ENCODE measurements at regions not wholly inside any gene's neighbourhood (a gene's known extent, or its start where the extent isn't known, plus 50 kb on each side); places are given as distances from the start of the nearest gene placed in this dataset.

DNA sequence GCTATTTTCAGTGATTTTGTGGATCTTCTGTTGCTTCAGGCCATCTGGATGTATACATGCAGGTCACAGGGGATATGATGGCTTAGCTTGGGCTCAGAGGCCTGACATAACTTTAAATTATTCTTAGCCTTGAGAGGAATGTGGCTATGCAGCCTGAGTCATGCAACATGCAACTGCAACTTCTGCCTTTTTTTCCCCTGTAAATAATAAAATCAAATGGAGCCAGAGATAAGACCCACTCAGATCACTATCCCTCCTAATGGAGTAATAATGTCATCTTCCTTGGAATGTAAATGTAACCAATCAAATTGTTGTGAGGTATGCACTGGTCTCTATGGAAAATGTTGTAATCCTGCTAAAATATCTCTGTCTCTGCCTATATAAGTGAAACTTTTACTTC, 54.9 kb downstream of the MAGEB17 start:
- no peak for DNase-seq

DNA sequence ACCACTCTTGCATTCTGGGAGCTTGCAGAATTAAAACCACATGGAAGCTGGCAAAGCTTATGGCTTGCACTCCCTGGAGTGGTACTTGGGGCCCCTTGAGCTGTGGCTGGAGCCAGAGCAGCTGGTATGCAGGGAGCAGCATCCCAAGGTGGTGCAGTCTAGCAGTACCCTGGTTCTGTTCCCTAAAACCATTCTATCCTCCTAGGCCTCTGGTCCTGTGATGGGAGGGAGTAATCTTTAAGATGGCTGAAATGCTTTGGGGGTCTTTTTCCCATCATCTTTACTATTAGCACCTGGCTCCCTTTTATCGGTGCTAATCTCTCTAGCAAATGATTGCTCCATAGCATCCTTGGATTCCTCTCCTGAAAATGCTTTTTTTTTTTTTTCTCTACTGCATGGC, 56.1 kb downstream of the MAGEB17 start:
- no peak for DNase-seq

DNA sequence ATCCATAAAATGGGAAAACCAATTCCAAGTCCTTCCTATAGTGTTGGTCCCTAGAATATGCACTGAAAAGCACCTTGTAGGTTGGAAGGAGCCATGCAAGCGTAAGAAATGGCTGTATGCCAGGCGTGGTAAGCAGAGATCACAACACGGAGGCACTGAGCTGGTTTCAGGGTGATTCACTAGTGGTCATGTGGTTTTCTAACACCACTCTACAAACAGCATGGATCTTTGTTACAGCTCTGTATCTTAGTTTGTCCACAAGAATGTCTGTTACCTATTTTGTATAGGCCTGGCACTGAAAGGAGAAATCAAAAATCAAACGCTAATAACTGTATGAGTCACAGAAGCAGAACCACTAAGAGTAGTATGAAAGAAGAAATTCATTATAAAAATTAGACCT, 71.9 kb downstream of the MAGEB17 start:
- no peak for DNase-seq

DNA sequence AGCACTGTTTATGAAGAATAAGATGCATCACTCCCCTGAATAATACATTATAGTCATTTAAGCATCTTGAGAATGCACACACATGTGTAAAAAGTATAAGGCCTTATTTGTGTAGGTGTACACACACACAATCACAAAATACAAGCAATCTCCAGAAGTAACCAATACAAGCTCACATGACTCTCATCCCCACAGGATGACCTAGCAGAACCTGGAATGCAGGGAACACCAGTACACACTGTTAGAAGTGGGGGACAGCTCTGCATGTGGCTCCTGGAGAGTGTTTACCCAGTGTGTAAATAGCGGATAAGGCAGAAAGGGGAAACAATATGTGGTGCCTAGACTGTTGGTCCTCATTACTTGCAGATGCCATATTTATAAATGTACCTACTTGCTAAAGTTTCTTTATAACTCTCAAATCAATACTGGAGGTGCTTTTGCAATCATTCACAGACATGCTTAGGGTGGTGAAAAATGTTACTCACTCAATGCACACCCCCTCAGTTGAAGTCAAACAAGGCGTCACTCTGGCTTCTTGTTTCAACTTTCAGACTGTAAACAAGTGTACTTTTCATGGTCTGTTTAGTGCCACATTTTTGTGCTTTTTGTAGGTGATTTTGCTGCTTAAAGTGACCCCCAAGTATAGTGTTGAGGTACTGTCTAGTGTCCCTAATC, 73.1 kb downstream of the MAGEB17 start:
- no peak for DNase-seq

GRCh38 chrX:16240968-16241367, 73.7 kb downstream of the MAGEB17 start:
- DNase-seq: no peak

- DNase-seq: no peak
Measured at GRCh38 chrX:16250296-16250695, 83.0 kb downstream of the MAGEB17 start.

GRCh38 chrX:16251782-16252181, 84.5 kb downstream of the MAGEB17 start:
- DNase-seq: no peak

DNA sequence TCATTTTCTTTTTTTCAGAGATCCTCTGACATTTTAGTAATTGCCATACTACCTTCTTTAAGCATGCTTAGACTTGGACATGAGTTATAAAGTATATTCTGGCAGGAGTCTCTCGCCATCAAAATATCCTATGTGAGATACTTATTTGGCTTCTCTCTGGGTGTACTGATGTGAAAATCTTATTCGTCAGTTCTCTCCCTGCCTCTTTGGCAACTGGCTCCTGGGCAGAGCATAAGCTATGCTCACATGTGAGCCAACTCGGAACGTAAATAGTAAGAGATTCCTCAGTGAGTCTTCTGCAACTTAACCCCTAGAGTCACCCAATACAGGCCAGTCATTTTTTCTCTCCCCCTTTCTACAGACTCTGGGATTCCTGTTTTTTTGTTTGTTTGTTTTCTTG, 91.6 kb downstream of the MAGEB17 start:
- DNase-seq: no peak

DNA sequence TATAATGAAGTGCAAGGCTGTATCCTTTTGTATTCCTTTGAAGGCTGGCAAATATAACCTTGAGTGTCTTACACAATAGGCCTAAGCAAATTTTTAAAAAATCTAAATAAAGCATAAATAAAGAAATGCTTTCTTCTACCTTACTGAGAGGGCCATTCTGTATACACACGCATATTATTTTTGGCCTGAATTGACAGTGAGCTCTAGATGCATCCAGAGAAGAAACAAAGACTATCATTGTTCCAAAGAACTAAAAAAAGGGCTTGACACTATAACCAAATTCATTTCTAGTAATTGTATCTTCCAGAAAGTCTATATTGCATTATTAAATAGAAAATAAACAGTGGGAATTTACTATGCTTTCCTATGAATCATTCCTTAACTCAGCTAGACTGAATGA, 100.2 kb downstream of the MAGEB17 start:
- no peak for DNase-seq

GRCh38 chrX:16268206-16268605, 100.9 kb downstream of the MAGEB17 start:
- no peak for DNase-seq

DNA sequence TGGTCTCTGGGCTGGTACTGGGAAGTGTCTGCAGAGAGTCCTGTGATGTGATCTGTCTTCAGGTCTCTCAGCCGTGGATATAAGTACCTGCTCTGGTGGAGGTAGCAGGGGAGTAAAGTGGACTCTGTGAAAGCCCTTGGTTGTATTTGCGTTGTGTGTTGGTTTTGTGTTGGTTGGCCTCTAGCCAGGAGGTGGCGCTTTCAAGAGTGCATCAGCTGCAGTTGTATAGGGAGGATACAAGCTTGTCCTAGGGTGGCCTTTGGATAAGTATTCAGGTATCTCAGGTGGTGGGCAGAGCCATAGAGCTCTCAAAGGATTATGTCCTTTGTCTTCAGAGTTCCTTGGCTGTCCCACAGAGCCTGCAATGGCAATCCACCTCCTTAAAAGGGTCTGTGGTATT, 111.6 kb downstream of the MAGEB17 start:
- no peak for DNase-seq

GRCh38 chrX:16282209-16282608, 114.9 kb downstream of the MAGEB17 start:
- no peak for DNase-seq

- no peak for DNase-seq
Measured at GRCh38 chrX:16284842-16285241, 117.6 kb downstream of the MAGEB17 start.

- DNase-seq: no peak
Measured at GRCh38 chrX:16290997-16291396, 123.7 kb downstream of the MAGEB17 start.

GRCh38 chrX:16300831-16301230, 133.6 kb downstream of the MAGEB17 start:
- no peak for DNase-seq

DNA sequence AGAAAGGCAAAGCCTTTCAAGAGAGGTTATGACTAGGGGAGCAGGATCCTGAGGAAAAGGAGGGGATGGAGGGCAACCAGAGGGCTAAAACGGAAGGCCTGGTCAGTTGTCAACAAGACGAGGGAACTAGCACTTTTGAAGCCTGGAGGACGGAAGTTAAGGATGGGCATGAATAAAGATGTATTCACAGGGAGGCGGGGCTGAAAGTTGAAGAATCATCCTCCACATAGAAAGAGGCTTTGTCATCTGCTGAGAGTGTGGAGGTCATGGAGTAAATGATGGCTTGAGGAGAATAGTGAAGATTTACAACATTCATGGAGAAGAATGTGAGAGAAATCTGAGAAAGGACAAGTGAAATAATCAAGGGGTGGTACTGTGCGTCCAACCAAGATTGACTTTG, 137.5 kb downstream of the MAGEB17 start:
- no peak for DNase-seq

DNA sequence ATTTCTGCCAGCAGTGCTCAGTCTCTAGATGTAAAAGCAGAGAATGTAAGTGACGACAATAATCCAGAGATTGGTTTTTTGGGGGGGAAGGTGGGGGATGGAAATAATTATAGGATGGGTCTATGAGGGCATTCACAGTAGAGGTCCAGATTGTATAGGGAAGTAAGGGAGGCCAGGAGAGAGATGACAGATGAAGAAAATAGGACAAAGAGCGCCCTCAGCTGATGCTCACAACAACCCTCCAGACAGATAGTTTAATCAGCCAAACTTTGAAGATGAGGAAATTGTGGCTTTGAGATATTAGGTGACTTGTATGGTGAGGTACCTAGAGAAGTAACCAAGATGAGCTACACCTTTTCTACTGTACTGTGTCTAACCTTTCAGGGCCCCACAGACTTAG, 137.9 kb downstream of the MAGEB17 start:
- no peak for DNase-seq

GRCh38 chrX:16307950-16308349, 140.7 kb downstream of the MAGEB17 start:
- no peak for DNase-seq

DNA sequence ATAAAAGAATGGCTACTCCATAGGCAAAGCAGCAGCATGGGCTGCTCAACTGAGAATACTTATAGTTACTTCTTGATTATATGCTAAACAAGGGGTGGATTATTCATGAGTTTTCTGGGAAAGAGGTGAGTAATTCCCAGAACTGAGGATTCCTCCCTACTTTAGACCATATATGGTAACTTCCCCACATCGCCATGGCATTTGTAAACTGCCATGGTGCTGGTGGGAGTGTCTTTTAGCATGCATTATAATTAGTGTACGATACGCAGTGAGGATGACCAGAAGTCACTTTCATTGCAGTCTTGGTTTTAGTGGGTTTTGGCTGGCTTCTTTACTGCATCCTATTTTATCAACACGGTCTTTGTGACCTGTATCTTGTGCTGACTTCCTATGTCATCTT, 141.5 kb downstream of the MAGEB17 start:
- DNase-seq: no peak

- DNase-seq: no peak
Measured at GRCh38 chrX:16310326-16310725, 143.0 kb downstream of the MAGEB17 start.

DNA sequence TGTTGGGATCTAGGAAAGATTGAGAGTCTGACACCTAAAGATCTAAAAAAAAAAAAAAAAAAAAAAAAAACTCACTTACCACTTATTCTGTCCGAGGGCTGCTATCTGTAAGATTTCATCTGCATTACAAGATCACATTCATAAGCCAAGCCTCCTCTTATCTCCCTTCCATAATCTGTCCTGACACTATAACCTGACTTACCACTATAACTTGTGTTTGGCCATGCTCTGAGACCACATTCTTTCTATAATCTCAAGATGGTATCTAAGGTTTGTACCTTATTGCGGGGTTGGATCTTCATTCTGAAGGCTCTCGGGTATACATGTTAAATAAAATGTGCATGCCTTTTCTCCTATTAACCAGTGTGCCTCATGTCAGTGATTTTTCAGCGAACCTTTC, 144.4 kb downstream of the MAGEB17 start:
- DNase-seq: no peak

- no peak for DNase-seq
Measured at GRCh38 chrX:16312761-16313623, 145.7 kb downstream of the MAGEB17 start.

- DNase-seq: no peak
Measured at GRCh38 chrX:16316331-16316730, 149.1 kb downstream of the MAGEB17 start.

- no peak for DNase-seq
Measured at GRCh38 chrX:16319929-16320328, 152.6 kb downstream of the MAGEB17 start.

Measured in suppressor macrophage treated with lipopolysaccharide for 4 hours (primary cell).